A204.1 (cell line): ENCODE measurements at regions not wholly inside any gene's neighbourhood (a gene's known extent, or its start where the extent isn't known, plus 50 kb on each side); places are given as distances from the start of the nearest gene placed in this dataset.
"Not testable (repeated sequence)": the region's sequence is repeated elsewhere in the genome, so short reads cannot be mapped to it uniquely, and the experiment has no call there.

ENCODE experiments used
- FAIRE-seq: peaks from 2 replicates; lab custom pipeline; 2012; peaks lifted over from hg19 to GRCh38; lab: Jason Lieb, UNC

DNA sequence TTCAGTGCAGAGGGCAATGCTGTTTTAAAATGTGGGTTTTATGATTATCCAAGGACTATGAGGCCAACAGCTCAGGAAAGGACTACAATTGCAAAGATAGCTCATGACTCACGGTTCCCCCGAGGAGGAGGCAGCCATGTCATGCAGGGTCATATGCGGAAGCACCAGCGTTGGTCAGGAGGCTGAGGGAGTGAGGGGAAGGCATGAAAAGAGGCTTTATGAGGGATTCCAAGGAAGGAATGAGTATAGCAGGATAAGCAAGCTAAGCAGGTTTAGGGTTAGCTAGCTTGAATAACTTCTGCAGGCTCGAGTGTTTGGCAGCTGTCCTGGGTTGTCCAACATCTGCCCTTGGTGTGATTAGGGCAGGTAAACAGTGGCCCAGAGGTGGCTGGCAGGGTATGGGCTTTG is 495.1 kb downstream of the SETD4 start:
- no peak for FAIRE-seq

DNA sequence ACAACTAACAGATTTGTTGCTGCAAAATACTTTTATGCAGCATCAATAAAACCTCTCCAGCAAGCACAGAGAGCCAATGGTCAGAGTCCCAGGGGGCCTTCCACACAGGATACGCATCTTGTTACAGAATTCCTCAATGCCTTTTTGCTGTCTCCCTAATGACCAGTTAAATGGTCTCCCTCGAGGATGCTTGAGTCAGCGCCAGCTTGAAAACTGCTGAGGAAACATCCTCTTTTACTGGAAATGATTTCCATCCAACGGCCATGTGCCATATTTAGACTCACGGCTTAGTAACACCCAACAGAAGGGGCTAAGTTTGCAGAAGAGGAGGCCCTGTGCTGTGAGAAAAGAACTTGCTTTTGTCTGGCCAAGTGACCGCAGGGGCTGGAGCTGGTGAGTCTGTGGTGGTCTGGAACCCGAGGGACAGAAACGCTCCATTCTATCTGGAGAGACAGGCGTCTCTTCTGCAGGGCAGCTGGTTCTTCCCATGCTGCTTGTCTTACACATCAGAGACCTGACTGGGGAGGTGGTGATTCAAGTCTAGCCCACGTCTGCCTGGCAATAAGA is 496.4 kb downstream of the SETD4 start:
- FAIRE-seq, result no peak

DNA sequence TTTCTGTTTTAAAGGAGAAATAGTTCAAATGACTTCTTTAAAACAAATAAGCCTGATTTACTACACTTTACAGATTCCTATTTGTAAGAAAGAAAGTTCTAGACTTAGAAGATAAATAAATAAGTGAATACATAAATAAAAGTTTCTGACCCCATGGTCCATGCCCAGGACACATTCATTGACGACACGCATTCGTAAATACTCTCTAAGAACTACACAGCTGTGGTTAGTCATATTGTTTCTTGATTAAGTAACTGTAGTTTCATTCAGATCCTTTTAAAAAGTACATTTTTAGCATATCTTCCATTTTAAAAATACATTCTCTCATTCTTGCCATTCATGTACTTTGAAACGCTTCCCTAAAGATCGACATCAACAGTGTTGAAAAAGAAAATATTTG is 497.4 kb downstream of the SETD4 start:
- FAIRE-seq, result no peak

DNA sequence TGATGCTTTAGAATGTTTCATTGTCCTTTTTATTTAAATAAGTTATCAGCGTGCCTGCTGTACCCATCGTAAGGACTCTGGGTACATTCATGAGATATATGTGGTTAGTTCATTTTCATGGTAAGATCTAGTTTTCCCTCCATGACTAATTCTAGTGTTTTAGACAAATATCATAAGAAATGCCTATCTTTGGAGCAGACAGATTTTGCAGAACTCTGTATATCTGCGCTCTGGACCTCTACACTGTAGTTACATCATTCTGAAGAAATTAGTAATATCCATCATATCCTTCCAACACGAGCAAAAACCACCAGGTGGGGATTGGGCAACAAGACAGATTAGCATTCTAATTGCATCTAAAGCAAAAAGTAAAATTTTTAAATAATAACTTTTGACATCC is 499.2 kb downstream of the SETD4 start:
- no peak for FAIRE-seq

DNA sequence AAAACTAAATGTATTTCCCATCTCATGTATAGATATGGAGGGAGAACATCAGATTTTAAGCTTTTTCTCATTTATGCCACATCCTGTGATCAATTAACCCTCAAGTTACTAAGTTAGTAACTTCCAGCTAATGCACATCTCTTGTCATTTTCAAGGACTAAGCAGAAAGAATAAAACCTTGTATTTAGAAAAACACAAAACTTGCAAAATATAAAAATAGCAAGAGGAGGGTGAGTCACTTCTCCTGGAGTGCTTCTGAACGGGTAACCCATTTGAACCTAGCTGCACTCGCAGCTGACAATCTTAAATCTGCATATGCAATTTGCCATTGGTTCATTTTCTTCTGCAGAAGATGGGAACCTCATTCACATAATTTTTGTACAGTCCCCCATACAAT is 500.5 kb downstream of the SETD4 start:
- FAIRE-seq, result no peak

DNA sequence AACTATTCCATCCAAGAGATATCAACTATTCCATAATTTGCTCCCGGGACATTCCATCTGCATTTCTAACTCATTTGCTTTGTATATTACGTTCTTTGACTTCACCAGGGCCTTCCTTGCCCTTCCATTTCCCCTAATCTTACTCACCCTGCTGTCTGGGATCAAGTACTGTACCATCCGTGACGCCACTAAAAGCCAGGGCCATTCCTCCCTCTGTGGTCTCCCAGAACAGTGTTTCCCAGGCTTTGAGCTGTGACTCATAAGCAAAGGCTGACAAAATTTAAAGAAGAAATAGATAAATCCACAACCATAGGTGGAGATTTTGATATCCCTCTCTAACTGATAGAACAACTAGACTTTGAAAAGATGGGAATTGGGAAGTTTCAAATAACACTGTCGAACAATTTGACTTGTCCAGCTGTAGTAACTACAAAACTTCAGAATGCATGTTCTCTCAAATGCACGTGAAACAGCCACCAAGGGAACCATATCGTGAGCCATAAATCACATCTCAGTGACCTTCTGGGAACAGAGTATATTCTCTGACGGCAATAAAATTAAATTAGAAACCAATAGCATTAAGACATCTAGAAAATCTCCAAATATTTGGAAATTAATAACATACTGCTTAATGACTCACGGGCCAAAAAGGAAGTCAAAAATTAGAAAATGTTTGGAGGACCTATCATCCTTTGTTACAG is 501.0 kb downstream of the SETD4 start:
- FAIRE-seq, result no peak

DNA sequence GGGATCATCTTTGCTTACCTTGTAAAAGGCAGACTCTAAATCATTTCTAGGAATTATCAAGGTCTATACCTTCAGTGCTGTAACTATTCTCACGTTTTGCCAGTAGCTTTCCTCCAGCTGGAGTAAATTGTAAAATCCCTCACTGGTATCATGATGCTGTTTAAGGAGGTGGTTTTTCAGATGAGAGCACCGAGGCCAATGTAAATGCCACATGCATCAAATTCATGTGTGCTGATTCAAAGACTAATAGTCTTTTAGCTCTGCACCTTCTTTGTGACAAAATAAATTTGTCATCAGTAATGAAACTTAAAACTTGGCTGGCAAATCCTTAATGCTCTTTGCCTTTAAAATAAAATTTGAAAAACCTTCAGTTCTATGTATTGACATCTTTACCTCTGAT is 503.8 kb downstream of the SETD4 start:
- FAIRE-seq, result no peak

DNA sequence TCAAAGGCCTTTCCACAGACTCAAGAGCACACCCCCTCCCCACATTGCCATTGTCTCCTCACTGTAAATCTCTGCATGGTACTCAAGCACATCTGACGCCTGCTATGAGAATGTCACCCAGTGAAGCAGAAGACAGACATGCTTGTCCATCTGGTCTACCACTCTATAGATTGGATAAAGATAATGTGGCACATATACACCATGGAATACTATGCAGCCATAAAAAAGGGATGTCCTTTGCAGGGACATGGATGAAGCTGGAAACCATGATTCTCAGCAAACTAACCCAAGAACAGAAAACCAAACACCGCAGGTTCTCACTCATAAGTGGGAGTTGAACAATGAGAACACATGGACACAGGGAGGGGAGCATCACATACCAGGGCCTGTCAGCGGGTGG is 503.4 kb upstream of the RUNX1 start:
- FAIRE-seq, result not testable (repeated sequence)

DNA sequence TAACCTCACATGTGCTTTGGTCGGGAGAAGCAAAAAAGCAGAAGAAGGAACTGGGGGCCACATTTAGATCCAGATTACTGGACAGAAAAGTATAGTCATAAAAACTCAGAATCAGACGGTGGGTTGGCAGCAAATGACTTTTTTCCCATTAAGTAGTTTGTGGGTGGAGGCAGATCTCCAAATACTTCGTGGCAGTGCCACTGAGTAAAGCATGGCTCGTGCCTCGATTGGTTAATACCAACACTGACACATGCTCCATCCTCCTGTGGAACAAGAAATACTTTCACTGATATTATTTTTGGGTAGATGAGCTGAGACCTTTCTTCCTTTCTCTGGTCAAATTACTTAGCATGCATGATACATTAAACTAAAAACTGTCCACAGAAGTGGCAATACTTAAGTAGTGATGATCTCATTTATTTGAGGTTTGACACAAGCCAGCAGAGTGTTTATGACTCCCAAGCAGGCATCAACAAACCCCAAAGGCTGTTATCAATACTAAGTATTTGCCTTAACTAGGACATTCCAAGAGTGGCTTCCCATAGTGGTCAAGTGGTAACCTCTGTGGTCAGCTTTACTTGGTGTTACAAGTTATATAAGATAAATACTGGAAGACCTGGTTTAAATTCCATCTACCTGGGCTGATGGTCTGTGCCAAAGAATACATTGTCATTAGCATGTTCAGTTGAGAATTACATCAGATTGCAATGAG is 500.0 kb upstream of the RUNX1 start:
- no peak for FAIRE-seq

DNA sequence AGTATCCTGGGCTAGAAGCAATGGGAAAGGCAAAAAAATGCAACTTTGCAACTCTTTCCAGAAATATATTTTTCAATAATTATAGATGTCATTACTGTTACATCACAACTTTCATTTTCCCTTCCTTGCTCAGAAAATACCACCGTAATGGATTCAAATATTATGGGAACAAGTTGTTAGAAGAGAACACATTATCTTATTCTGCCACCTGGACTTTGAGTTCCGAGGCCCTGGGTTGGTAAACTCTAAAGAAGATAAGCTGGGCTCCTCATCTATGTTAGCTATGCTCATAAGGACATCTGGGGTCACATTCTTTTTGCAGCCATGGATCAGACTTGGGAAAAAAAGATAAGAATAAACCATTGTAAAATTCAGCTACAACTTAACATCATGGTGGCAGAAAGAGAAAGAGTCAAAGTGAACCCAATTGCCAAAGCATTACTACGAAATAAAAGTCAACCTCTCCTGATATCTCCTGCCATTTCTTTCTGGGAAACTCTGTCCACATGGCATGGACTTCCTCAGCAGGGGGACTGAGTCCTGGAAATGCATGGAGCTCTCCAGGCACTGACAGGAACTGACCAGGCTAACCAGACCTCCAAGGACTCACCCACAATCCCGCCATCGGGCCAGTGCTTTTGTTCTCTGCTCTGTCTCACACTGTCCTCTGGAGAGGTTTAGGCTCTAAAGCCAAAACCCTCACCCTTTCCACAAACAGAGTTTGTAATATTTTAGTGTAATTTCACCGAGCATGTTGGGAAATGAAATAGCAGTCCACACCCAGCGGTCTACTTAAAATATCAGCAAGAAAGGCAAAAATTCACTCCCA is 499.1 kb upstream of the RUNX1 start:
- no peak for FAIRE-seq

DNA sequence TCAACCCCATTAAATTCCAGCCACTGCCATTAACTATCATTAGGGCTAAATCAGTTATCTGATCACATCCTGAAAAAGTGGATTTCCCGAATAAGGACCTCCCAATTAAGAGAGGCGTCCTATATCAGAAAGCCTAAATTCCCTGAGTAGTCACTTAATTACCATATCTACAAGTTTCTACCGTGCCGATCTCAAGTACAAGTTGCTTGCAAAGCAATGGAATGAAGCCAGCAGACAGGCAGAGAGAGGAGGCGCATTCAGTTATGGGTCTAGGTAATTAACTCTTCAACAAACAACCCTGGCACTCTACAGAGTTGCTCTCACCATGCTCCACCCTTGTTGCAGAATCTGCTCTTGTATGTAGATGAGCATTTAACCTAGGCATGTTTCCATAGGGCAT is 494.6 kb upstream of the RUNX1 start:
- FAIRE-seq, result no peak

DNA sequence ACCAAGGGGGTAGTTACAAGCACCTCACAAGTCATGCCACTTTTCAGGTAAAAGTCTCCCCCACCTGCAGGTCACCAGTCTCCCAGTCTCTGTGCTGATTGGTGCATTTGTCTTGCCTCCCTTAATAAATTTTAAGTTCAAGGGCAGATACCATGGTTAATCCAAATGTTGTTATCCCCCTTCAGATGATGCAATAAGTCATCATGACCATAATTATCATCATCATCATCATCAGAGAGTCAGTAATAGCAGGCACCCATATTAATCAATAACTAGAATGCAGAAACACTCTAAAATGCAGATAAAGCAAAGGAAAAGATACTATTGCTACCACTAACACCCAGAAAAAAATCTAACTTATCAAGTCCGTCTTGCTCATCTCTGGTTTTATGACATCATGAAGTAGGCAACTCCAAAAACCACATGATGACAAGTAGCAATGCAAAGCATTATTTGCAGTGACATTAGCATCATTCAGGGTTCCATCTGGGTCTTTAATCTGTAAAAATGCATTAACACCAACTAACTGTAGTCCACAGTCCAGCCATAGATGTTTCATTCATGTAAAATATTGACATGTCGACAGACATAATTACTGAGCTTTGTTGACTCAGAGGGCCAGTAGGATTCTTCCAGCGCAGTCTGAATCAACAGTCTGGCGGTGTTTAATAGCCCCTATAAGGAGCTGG is 492.0 kb upstream of the RUNX1 start:
- no peak for FAIRE-seq

DNA sequence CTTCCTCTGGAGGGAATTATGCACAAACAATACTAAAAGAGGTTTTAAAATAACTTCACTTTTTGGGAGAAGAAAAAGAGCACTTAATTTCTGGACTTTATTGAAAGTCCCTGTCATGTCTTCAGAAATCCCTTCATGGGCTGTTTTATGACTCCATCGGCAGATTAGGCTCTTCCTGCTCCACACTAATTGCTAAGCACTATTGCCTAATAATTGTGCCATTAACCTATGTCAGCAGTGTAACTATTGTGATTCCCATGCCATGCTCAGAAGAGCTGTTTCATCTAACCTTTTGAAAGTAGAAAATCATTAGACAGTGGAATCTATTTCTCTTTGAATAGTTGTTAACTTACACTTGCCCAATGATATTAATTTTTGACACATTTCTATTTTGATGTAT is 489.3 kb upstream of the RUNX1 start:
- FAIRE-seq, result no peak

DNA sequence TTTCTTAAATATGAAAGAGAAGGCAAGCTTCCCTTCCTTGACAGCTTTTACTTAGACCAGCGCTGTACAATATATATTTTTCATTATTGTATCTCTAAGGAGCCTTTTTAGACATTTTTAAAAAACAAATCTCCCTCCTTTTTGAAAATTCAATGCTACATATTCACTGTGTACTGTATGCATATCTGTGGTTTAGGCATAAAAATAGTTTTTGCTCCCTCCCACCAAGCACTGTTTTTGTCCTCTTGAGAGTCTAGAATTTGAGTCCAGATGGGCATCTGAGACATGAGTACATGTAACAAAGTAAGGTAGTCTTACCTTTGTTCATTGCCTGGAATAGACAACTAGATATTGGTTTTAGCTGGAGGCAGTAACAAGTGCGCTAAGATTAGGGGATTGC is 488.5 kb upstream of the RUNX1 start:
- FAIRE-seq, result no peak

DNA sequence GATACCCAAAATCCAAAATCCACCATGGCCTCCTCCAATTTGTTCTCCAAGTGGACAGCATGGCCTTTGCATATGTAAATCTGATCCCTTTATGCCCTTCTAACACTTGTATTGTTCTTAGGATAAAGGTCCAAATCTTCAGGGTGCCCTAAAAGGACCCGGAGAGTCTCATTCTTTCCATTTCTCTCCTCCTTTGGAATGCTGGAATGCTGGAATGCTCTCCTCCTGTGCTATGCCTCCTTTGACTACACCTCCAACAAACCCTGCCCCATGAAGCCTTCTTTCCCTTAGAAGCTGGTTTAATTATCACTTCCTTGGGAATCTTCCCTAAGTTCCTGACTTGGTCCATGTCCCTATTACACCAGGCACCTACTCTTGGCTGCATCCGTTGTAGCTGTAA is 484.8 kb upstream of the RUNX1 start:
- FAIRE-seq, result no peak

DNA sequence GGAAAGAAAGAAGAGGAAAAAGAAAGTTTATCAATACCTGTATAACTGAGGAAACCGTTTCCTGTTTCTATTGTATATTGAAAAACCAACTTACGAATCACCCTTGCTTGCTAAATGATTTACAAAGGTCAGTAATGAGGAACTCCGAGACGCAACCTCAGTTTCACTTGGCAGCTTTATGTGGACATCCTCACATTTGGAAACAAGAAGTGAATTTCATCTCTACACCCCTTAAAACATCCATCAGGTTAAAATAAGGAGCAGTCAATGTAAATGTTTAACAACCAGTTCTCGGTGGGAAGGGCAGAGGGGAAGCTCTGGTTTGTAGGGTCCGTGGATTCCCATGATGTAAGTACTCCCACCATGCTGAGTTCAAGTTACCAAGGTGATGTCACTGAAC is 481.7 kb upstream of the RUNX1 start:
- FAIRE-seq, result no peak

DNA sequence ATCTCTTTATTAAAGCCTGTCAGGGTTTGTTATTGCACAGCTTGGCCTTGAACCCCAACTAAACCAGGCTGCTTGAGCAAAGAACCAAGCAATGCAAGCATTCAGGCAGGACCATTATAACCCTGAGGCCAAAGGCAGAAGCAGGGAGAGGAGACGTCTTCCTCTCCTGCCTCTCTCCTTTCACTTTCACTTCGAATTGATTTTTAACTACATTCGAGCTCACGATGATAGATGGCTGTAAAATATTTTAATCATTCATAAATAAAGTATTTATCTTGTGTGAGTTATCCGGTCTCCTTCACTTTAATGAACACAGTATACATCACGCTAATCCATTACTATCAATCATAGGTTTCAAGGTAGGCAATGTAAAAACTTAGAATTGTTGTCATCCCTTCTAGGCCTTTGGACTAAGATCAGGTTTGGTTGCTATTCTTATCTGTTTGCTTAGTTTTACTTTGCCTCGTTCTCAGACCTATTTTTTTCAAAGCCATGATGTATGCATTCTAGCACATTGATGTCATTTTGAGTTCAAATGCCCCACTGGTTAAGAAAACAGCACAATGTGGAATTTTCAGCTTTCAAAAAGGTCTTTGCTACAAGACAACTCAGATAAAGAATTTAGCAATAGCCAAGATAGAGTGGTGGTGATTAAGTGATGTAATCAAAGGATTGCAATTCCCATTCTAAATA is 480.2 kb upstream of the RUNX1 start:
- no peak for FAIRE-seq

DNA sequence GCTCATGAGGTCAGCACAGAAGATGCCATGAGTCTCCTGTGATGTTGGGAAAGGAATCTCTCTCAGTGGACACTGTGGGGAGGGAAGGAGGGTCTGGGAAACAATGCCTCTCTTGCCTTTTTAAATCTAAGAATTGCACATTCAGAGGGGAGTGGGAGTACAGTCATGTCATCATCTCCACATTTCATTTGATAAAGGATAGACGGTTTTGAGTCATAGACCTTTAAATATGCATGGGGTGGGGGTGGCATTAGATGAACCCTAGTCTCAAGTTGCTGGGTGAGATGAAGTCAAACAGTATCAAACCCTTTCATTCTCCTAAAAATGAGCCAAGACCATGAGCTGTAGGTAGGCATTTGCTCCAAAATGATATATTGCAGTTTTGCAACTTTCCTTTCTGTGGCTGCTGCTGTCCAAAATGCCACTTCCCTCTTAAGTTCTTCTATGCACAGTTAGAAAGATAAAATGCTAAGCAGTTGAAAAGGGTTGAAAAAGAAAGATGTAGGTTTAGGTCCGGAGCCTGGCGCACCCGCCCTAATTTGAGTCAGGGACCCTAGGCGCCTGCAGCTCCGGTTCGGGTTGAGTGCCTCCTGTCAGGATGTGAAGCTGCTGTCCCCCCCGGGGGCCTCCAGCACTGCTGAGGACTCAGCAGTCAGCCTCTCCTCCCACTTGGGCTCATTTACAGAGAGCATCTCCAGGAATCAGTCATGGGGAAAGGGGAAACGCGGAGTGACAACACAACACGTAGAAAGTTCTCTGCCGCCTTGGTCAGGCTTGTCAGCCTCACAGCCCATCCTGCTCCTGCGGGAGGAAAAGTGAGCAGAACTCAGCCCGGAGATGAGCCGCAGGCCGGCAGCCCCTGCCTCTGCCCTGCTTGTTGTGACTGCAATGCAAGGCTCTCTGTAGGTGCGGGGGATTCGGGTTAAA is 479.3 kb upstream of the RUNX1 start:
- FAIRE-seq, result no peak

DNA sequence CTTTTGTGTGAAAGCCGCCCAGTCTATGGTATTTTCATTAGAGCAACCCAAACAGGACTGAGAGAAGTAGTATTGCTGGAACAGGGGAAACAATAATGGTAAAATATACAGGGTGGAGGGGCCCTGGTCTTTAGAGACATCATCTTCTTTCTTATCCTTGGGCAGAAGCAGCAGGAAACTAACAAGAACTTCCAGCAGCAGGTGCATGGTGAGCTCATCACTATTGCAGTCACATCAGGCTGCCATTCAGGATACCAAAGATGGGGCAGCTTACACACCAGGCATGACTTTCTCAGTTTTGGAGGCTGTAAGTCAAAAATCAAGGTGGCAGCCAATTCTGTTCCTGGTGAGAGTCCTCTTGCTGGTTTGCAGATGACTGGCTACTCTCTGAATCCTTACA is 478.3 kb upstream of the RUNX1 start:
- FAIRE-seq, result no peak

DNA sequence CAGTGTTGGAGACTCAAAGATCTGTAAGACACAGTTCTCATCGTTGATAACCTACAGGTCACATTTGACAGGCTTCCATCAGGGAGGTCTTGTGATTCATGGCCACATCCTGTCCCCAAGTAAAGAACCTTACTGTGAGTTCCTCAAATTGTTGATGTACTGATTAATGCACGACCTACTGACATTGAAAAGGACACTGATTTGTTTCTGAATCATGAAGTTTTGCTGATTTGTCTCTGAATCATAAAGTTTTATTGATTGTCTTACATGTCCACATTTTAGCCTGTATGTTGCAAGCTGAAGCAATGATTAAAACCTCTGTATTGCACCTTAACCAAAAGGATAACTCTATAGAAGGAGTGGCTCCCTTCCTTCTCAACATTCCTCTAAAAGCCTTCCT is 476.3 kb upstream of the RUNX1 start:
- FAIRE-seq, result no peak
